WI38 (cell line): ENCODE measurements at regions not wholly inside any gene's neighbourhood (a gene's known extent, or its start where the extent isn't known, plus 50 kb on each side); places are given as distances from the start of the nearest gene placed in this dataset.
"Not testable (repeated sequence)": the region's sequence is repeated elsewhere in the genome, so short reads cannot be mapped to it uniquely, and the experiment has no call there.

Source experiments
- H3K4me3 ChIP-seq: 2 replicates; pipeline ENCODE4 v1.5.1; 2011; ENCODE audit warnings: low read depth, mild to moderate bottlenecking, control low read depth, low read length
- CTCF ChIP-seq: IDR thresholded peaks from 2 replicates; pipeline ENCODE4 v1.5.1; 2012; ENCODE audit warnings: low read depth, mild to moderate bottlenecking, control low read depth, low read length

- peak overlapping the region; percentile 43 for H3K4me3 ChIP-seq
- no peak for TF ChIP-seq CTCF
Measured at GRCh38 chr6:28817808-28818145, 106.0 kb downstream of the TRIM27 start.

GRCh38 chr6:28824793-28825731, 98.7 kb downstream of the TRIM27 start:
- peak overlapping the region; percentile 39 for H3K4me3 ChIP-seq
- TF ChIP-seq CTCF, result no peak

GRCh38 chr6:28825732-28826293, 98.0 kb downstream of the TRIM27 start:
- no peak for TF ChIP-seq CTCF
- H3K4me3 ChIP-seq, result no peak overlapping the region; the same call in none of the 2 replicates

- not testable (repeated sequence) for H3K4me3 ChIP-seq
Measured at GRCh38 chr6:28831683-28832082, 92.1 kb downstream of the TRIM27 start.

GRCh38 chr6:28836703-28837102, 87.1 kb downstream of the TRIM27 start:
- not testable (repeated sequence) for H3K4me3 ChIP-seq

GRCh38 chr6:28838289-28838633, 85.5 kb downstream of the TRIM27 start:
- no peak for TF ChIP-seq CTCF
- peak overlapping the region; percentile 83 for H3K4me3 ChIP-seq

- TF ChIP-seq CTCF, result peak; percentile 63
- peak overlapping the region; percentile 83 for H3K4me3 ChIP-seq
Measured at GRCh38 chr6:28838634-28839442, 84.9 kb downstream of the TRIM27 start.

GRCh38 chr6:28839443-28840120, 84.2 kb downstream of the TRIM27 start:
- peak overlapping the region; percentile 83 for H3K4me3 ChIP-seq

More at GRCh38 chr6:28839443-28840120, 84.2 kb downstream of the TRIM27 start:
- TF ChIP-seq CTCF, result no peak
